ENCODE measurements at regions not wholly inside any gene's neighbourhood (a gene's known extent, or its start where the extent isn't known, plus 50 kb on each side); places are given as distances from the start of the nearest gene placed in this dataset.

DNA sequence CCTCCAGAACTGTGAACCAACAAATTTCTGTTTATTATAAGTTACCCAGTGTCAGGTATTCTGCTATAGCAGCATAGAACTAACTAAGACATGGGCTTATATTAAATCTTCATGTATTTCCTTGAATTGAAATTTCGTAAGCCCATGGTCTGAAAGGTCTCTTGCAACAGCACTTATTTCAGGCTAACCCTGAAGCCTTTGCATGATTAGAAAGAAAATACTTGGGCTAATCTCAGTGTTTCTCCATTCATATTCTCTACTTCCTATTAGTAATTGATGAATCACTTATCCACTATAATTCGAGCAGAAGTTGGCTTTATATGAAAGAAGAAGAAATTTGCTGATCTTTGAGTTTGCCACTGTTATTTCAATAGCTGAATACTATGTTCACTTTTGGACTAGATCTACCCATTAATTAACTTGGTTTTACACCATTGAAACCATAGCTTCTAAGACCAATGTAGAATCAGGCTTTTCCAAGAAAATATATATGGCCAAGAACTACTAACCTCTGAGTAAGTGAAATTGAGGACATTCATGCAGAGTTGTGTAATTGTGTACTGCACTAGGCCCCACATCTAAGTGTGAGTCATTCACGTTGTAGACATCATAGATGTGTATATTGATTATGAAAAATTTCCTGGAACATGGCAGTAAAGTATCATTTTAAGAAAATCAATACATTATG lies 731.6 kb downstream of the SOCS6 start:
- TF ChIP-seq, protein P1, sequence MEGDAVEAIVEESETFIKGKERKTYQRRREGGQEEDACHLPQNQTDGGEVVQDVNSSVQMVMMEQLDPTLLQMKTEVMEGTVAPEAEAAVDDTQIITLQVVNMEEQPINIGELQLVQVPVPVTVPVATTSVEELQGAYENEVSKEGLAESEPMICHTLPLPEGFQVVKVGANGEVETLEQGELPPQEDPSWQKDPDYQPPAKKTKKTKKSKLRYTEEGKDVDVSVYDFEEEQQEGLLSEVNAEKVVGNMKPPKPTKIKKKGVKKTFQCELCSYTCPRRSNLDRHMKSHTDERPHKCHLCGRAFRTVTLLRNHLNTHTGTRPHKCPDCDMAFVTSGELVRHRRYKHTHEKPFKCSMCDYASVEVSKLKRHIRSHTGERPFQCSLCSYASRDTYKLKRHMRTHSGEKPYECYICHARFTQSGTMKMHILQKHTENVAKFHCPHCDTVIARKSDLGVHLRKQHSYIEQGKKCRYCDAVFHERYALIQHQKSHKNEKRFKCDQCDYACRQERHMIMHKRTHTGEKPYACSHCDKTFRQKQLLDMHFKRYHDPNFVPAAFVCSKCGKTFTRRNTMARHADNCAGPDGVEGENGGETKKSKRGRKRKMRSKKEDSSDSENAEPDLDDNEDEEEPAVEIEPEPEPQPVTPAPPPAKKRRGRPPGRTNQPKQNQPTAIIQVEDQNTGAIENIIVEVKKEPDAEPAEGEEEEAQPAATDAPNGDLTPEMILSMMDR (IDR thresholded peaks at IDR 0.05; ENCODE audit: low read depth, low read length) = no peak
- TF ChIP-seq POLR2A (IDR thresholded peaks at IDR 0.05; ENCODE audit: extremely low read depth, insufficient read length) (no peak), MYC (IDR thresholded peaks at IDR 0.05; ENCODE audit: low read depth, low read length) (no peak)

All from NB4 (cell line).